Testis (tissue), 2 donors: ENCODE measurements at regions not wholly inside any gene's neighbourhood (a gene's known extent, or its start where the extent isn't known, plus 50 kb on each side); places are given as distances from the start of the nearest gene placed in this dataset.
"Not testable (repeated sequence)": the region's sequence is repeated elsewhere in the genome, so short reads cannot be mapped to it uniquely, and the experiment has no call there.

ENCODE experiments used
- CTCF ChIP-seq, 3 experiments: fragments of 450-650 bp in 2 of 3; fragments of 200-600 bp in 1 of 3; sonication (generic) in 1 of 3; IDR thresholded peaks; one replicate each; pipeline ENCODE4 v1.5.1; 2016 to 2019; ENCODE audit warnings: antibody characterized with exemption in 3 of 3, mild to moderate bottlenecking in 2 of 3, moderate library complexity in 1 of 3
- POLR2A ChIP-seq: fragments of 450-650 bp; IDR thresholded peaks from one replicate; pipeline ENCODE4 v1.6.1; 2017; ENCODE audit warnings: antibody characterized with exemption, mild to moderate bottlenecking, moderate library complexity

GRCh38 chr10:25755874-25756273 lies 178.2 kb upstream of the MYO3A start:
- not testable (repeated sequence) for TF ChIP-seq CTCF (IDR thresholded peaks at IDR 0.05); POLR2A
